ENCODE measurements at regions not wholly inside any gene's neighbourhood (a gene's known extent, or its start where the extent isn't known, plus 50 kb on each side); places are given as distances from the start of the nearest gene placed in this dataset.

DNA sequence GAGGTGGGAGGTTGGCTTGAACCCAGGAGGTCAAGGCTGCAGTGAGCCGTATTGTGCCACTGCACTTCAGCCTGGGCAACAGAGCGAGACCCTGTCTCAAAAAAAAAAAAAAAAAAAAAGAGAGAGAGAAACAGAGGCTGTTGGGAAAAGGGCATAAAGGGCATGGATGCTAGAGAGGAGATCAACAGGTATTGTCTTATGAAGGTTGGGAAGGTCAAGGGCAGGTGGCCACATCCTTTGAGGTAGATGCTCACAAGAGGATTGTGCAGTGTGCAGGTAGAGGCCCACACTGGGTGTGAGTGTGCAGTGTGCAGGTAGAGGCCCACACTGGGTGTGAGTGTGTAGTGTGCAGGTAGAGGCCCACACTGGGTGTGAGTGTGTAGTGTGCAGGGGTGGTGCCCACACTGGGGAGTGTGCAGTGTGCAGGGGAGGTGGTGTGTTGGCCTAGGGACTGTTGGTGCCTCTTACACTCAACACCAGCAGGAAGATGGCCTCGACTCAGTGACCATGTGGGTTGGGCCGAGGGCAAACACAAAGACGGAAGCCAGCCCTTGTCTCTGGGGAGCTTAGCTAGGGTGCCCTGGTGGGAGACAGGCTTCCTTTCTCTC lies 404.9 kb upstream of the TNRC6C start:
- no peak for TF ChIP-seq POLR2A (IDR thresholded peaks at IDR 0.05)
- TF ChIP-seq, protein P1, sequence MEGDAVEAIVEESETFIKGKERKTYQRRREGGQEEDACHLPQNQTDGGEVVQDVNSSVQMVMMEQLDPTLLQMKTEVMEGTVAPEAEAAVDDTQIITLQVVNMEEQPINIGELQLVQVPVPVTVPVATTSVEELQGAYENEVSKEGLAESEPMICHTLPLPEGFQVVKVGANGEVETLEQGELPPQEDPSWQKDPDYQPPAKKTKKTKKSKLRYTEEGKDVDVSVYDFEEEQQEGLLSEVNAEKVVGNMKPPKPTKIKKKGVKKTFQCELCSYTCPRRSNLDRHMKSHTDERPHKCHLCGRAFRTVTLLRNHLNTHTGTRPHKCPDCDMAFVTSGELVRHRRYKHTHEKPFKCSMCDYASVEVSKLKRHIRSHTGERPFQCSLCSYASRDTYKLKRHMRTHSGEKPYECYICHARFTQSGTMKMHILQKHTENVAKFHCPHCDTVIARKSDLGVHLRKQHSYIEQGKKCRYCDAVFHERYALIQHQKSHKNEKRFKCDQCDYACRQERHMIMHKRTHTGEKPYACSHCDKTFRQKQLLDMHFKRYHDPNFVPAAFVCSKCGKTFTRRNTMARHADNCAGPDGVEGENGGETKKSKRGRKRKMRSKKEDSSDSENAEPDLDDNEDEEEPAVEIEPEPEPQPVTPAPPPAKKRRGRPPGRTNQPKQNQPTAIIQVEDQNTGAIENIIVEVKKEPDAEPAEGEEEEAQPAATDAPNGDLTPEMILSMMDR (IDR thresholded peaks at IDR 0.05) = no peak
- TF ChIP-seq POLR2AphosphoS5 (IDR thresholded peaks at IDR 0.05) = no peak

All from breast epithelium (tissue), 3 donors.